ENCODE measurements at regions not wholly inside any gene's neighbourhood (a gene's known extent, or its start where the extent isn't known, plus 50 kb on each side); places are given as distances from the start of the nearest gene placed in this dataset.
"Not testable (repeated sequence)": the region's sequence is repeated elsewhere in the genome, so short reads cannot be mapped to it uniquely, and the experiment has no call there.

DNA sequence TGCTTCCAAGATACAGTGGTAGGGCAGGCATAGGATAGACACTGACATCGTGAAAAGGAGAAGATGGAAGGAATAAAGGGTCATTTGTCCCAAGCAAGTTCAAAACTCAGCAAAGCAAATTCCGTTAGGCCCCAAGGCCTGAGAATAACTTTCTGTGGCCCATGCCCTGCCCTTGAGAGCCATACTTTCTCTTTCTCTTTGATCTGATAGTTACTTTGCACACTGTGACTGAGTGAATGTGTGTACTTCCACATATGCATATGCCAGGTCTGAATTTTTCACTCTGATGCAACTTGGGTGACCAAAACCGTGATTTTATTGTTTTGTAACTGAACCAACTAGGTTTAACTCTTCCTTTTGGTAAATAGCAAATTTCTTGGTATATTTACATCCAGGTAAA lies 371.5 kb downstream of the RAB38 start:
- Mint-ChIP-seq H3K4me3 (ENCODE audit: unreplicated experiment) (no peak overlapping the region), H3K9me3 (ENCODE audit: unreplicated experiment) (no peaks in the 10 kb centered on the region), H3K4me1 (ENCODE audit: low read depth, unreplicated experiment) (no peaks in the 10 kb centered on the region), H3K27me3 (ENCODE audit: low read depth, unreplicated experiment) (no peaks in the 10 kb centered on the region), H3K36me3 (ENCODE audit: low read depth, unreplicated experiment) (no peaks in the 10 kb centered on the region), H3K27ac (ENCODE audit: unreplicated experiment) (no peak overlapping the region)
- Histone ChIP-seq H3K4me3 (ENCODE audit: insufficient read depth, low read depth, low read length) (no peak overlapping the region), H2AFZ (ENCODE audit: low read depth, low read length) (no peak overlapping the region), H3K79me2 (ENCODE audit: insufficient read depth, low read length) (no peaks in the 10 kb centered on the region), H3K9ac (ENCODE audit: low read length) (no peak overlapping the region), H3K9me3 (ENCODE audit: insufficient read depth, low read depth, low read length) (no peaks in the 10 kb centered on the region), H3K27ac (ENCODE audit: low read depth, low read length) (no peak overlapping the region), H3K36me3 (ENCODE audit: insufficient read depth, low read length) (no peaks in the 10 kb centered on the region), H4K20me1 (ENCODE audit: insufficient read depth, low read length) (no peaks in the 10 kb centered on the region), H3K4me2 (ENCODE audit: low read length) (no peak overlapping the region), H3K27me3 (ENCODE audit: insufficient read depth, low read length) (no peaks in the 10 kb centered on the region), H3K4me1 (ENCODE audit: insufficient read depth, low read length) (no peaks in the 10 kb centered on the region)
- FAIRE-seq: no peak
- DNase-seq (ENCODE audit: low read depth): no peak
- TF ChIP-seq, protein P1, sequence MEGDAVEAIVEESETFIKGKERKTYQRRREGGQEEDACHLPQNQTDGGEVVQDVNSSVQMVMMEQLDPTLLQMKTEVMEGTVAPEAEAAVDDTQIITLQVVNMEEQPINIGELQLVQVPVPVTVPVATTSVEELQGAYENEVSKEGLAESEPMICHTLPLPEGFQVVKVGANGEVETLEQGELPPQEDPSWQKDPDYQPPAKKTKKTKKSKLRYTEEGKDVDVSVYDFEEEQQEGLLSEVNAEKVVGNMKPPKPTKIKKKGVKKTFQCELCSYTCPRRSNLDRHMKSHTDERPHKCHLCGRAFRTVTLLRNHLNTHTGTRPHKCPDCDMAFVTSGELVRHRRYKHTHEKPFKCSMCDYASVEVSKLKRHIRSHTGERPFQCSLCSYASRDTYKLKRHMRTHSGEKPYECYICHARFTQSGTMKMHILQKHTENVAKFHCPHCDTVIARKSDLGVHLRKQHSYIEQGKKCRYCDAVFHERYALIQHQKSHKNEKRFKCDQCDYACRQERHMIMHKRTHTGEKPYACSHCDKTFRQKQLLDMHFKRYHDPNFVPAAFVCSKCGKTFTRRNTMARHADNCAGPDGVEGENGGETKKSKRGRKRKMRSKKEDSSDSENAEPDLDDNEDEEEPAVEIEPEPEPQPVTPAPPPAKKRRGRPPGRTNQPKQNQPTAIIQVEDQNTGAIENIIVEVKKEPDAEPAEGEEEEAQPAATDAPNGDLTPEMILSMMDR (IDR thresholded peaks at IDR 0.05; ENCODE audit: insufficient read depth, low read depth, low read length): no peak
- TF ChIP-seq EZH2 (IDR thresholded peaks at IDR 0.05; ENCODE audit: insufficient read depth, low read length): no peak

DNA sequence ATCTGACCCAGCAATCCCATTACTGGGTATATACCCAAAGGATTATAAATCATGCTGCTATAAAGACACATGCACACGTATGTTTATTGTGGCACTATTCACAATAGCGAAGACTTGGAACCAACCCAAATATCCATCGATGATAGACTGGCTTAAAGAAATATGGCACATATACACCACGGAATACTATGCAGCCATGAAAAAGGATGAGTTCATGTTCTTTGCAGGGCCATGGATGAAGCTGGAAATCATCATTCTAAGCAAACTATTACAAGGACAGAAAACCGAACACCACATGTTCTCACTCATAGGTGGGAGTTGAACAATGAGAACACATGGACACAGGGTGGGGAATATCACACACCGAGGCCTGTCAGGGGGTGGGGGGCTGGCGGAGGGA lies 390.4 kb downstream of the RAB38 start:
- H3K27ac Mint-ChIP-seq (ENCODE audit: unreplicated experiment); H3K27me3 ChIP-seq (ENCODE audit: insufficient read depth, low read length); FAIRE-seq; DNase-seq (ENCODE audit: low read depth); H3K36me3 Mint-ChIP-seq (ENCODE audit: low read depth, unreplicated experiment); H4K20me1 ChIP-seq (ENCODE audit: insufficient read depth, low read length); H3K9ac ChIP-seq (ENCODE audit: low read length); H3K4me2 ChIP-seq (ENCODE audit: low read length); H3K36me3 ChIP-seq (ENCODE audit: insufficient read depth, low read length); H3K27ac ChIP-seq (ENCODE audit: low read depth, low read length); H3K79me2 ChIP-seq (ENCODE audit: insufficient read depth, low read length); H3K4me1 ChIP-seq (ENCODE audit: insufficient read depth, low read length); H3K4me3 Mint-ChIP-seq (ENCODE audit: unreplicated experiment); H3K4me3 ChIP-seq (ENCODE audit: insufficient read depth, low read depth, low read length); H2AFZ ChIP-seq (ENCODE audit: low read depth, low read length); H3K4me1 Mint-ChIP-seq (ENCODE audit: low read depth, unreplicated experiment); H3K27me3 Mint-ChIP-seq (ENCODE audit: low read depth, unreplicated experiment); H3K9me3 ChIP-seq (ENCODE audit: insufficient read depth, low read depth, low read length); H3K9me3 Mint-ChIP-seq (ENCODE audit: unreplicated experiment): not testable (repeated sequence)

DNA sequence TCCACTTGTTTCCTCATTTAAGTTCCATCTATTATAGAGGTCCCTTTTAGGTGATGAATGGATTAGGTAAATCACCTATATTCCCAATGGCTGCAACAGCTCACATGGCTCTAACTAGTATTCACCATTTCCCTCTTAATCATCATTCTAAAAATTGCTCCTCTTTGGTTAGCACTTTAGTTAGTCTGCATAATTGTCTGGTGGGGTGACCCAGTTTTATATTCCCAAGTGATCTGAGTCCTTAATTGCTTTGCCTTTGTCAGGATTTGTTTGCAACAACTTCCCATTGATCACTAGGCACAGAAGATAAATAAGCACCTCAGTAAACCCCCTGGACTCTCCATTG lies 395.2 kb downstream of the RAB38 start:
- no peaks in the 10 kb centered on the region for H3K36me3 ChIP-seq (ENCODE audit: insufficient read depth, low read length)
- TF ChIP-seq EZH2 (IDR thresholded peaks at IDR 0.05; ENCODE audit: insufficient read depth, low read length): no peak
- TF ChIP-seq, protein P1 (IDR thresholded peaks at IDR 0.05; ENCODE audit: insufficient read depth, low read depth, low read length): no peak
- H2AFZ ChIP-seq (ENCODE audit: low read depth, low read length): no peak overlapping the region
- H3K4me2 ChIP-seq (ENCODE audit: low read length): no peak overlapping the region
- no peak overlapping the region for H3K9ac ChIP-seq (ENCODE audit: low read length)
- FAIRE-seq (no peak), DNase-seq (ENCODE audit: low read depth) (no peak)
- no peaks in the 10 kb centered on the region for H3K27me3 Mint-ChIP-seq (ENCODE audit: low read depth, unreplicated experiment)
- H3K9me3 ChIP-seq (ENCODE audit: insufficient read depth, low read depth, low read length): no peaks in the 10 kb centered on the region
- no peaks in the 10 kb centered on the region for H3K4me1 ChIP-seq (ENCODE audit: insufficient read depth, low read length)
- H3K4me3 Mint-ChIP-seq (ENCODE audit: unreplicated experiment): no peak overlapping the region
- H3K4me3 ChIP-seq (ENCODE audit: insufficient read depth, low read depth, low read length): no peak overlapping the region
- H3K27ac ChIP-seq (ENCODE audit: low read depth, low read length): no peak overlapping the region
- no peaks in the 10 kb centered on the region for H4K20me1 ChIP-seq (ENCODE audit: insufficient read depth, low read length)
- H3K4me1 Mint-ChIP-seq (ENCODE audit: low read depth, unreplicated experiment): peaks cover 7% of the 10 kb centered on the region
- H3K27me3 ChIP-seq (ENCODE audit: insufficient read depth, low read length): no peaks in the 10 kb centered on the region
- no peaks in the 10 kb centered on the region for H3K9me3 Mint-ChIP-seq (ENCODE audit: unreplicated experiment)
- no peaks in the 10 kb centered on the region for H3K36me3 Mint-ChIP-seq (ENCODE audit: low read depth, unreplicated experiment)
- no peak overlapping the region for H3K27ac Mint-ChIP-seq (ENCODE audit: unreplicated experiment)
- H3K79me2 ChIP-seq (ENCODE audit: insufficient read depth, low read length): no peaks in the 10 kb centered on the region
